ENCODE measurements at regions not wholly inside any gene's neighbourhood (a gene's known extent, or its start where the extent isn't known, plus 50 kb on each side); places are given as distances from the start of the nearest gene placed in this dataset.

DNA sequence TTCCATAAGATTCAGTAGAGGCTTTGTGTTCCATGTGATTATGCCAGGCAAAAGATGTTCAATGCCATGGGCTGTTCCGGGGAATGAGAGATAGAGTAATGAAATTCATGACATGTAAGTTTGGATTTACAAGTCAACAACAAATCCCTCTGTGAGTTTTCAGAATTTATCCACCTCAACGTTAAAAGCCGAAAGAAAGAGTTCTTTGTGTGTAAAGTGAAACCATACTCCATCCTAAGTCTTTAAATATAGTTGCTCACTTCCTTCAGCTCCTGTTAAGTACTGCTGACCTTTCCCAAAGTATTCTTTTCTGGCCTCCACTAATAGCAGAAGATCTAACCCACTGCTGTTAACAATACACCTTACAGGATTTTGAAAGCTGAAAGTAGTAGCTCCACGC is 190.0 kb downstream of the TMX1 start:
- no peaks in the 10 kb centered on the region for H3K36me3 ChIP-seq (replicated peaks in 1 of 2; ENCODE audit: control insufficient read depth in 1 of 2, insufficient read depth in 2 of 2, low read length in 1 of 2)
- H3K27me3 ChIP-seq (ENCODE audit: insufficient read depth): no peaks in the 10 kb centered on the region
- H3K79me2 ChIP-seq (ENCODE audit: insufficient read depth): no peaks in the 10 kb centered on the region
- H3K4me1 ChIP-seq (ENCODE audit: control insufficient read depth in 1 of 2, insufficient read depth in 2 of 2, low read depth in 1 of 2, low read length in 1 of 2): peaks cover 4 to 16% of the 10 kb centered on the region in 2 experiments; a peak in 2 of 4 replicates
- H3K27ac ChIP-seq (ENCODE audit: low read depth in 2 of 2, low read length in 1 of 2): no peak overlapping the region
- TF ChIP-seq JUND (IDR thresholded peaks at IDR 0.05) (no peak), NRF1 (IDR thresholded peaks at IDR 0.05; ENCODE audit: low read depth, low read length) (no peak), RXRA (IDR thresholded peaks at IDR 0.05; ENCODE audit: borderline replicate concordance, low read depth) (no peak), EZH2phosphoT487 (IDR thresholded peaks at IDR 0.05; ENCODE audit: borderline replicate concordance, low read depth) (no peak), MXI1 (IDR thresholded peaks at IDR 0.05; ENCODE audit: low read depth, low read length) (no peak), FOXJ3 (CRISPR knock-in tag; IDR thresholded peaks at IDR 0.05) (no peak)
- TF ChIP-seq, protein P1, sequence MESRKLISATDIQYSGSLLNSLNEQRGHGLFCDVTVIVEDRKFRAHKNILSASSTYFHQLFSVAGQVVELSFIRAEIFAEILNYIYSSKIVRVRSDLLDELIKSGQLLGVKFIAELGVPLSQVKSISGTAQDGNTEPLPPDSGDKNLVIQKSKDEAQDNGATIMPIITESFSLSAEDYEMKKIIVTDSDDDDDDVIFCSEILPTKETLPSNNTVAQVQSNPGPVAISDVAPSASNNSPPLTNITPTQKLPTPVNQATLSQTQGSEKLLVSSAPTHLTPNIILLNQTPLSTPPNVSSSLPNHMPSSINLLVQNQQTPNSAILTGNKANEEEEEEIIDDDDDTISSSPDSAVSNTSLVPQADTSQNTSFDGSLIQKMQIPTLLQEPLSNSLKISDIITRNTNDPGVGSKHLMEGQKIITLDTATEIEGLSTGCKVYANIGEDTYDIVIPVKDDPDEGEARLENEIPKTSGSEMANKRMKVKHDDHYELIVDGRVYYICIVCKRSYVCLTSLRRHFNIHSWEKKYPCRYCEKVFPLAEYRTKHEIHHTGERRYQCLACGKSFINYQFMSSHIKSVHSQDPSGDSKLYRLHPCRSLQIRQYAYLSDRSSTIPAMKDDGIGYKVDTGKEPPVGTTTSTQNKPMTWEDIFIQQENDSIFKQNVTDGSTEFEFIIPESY (IDR thresholded peaks at IDR 0.05; ENCODE audit: borderline replicate concordance, low read depth): no peak
- TF ChIP-seq, protein P2, sequence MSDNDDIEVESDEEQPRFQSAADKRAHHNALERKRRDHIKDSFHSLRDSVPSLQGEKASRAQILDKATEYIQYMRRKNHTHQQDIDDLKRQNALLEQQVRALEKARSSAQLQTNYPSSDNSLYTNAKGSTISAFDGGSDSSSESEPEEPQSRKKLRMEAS (IDR thresholded peaks at IDR 0.05; ENCODE audit: low read depth): no peak
- TF ChIP-seq, protein P3, sequence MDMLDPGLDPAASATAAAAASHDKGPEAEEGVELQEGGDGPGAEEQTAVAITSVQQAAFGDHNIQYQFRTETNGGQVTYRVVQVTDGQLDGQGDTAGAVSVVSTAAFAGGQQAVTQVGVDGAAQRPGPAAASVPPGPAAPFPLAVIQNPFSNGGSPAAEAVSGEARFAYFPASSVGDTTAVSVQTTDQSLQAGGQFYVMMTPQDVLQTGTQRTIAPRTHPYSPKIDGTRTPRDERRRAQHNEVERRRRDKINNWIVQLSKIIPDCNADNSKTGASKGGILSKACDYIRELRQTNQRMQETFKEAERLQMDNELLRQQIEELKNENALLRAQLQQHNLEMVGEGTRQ (IDR thresholded peaks at IDR 0.05; ENCODE audit: borderline replicate concordance, low read depth, low read length): no peak
- H3K9ac ChIP-seq: no peak overlapping the region
- no peaks in the 10 kb centered on the region for H3K9me3 ChIP-seq
- DNase-seq: no peak
- 93% methylated on average over 4 of the region's 4 CpGs for WGBS (ENCODE audit: low lambda C conversion rate)
- H2AFZ ChIP-seq (ENCODE audit: low read depth): 0 out of 2 replicates have a peak overlapping the region, but pooled peaks have one; percentile 53
- POLR2A ChIA-PET: no interaction called here
- H3K4me3 ChIP-seq (ENCODE audit: low read depth in 2 of 2, low read length in 1 of 2): no peak overlapping the region
- H3K4me2 ChIP-seq: no peak overlapping the region
- CTCF ChIA-PET: no interaction called here
- H3K9me2 ChIP-seq: no peaks in the 10 kb centered on the region
- H4K20me1 ChIP-seq (ENCODE audit: insufficient read depth): no peaks in the 10 kb centered on the region
- peaks cover 3% of the 10 kb centered on the region for H3F3A ChIP-seq (replicated peaks; ENCODE audit: insufficient read depth)

DNA sequence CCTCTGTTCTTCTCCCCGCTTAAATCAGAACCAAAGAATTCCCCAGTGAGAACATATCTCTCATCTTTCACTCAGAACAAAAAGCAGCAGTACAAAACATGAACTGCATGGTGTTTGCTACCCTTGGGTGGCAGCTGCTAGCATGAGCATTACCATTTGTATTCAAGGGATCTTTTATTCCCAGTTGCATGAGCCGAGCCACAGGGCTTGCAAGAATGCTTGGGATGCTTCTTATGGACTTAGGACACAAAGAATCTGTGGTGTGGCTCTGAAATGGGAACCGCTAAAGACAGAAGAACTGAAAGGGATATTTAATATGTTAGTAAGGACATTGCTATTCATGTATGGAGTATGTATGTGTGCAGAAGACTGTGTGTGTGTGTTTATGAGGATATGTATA is 190.6 kb downstream of the TMX1 start:
- peaks cover 4 to 16% of the 10 kb centered on the region in 2 experiments; a peak in 2 of 4 replicates for H3K4me1 ChIP-seq (ENCODE audit: control insufficient read depth in 1 of 2, insufficient read depth in 2 of 2, low read depth in 1 of 2, low read length in 1 of 2)
- H3K27ac ChIP-seq (ENCODE audit: low read depth in 2 of 2, low read length in 1 of 2): no peak overlapping the region
- H3K79me2 ChIP-seq (ENCODE audit: insufficient read depth): no peaks in the 10 kb centered on the region
- H3K9ac ChIP-seq: no peak overlapping the region
- no peak overlapping the region for H3K4me2 ChIP-seq
- ChIA-PET POLR2A (no interaction called here), CTCF (no interaction called here)
- no peaks in the 10 kb centered on the region for H3K9me3 ChIP-seq
- no peaks in the 10 kb centered on the region for H3K36me3 ChIP-seq (replicated peaks in 1 of 2; ENCODE audit: control insufficient read depth in 1 of 2, insufficient read depth in 2 of 2, low read length in 1 of 2)
- no peak for DNase-seq
- no peaks in the 10 kb centered on the region for H4K20me1 ChIP-seq (ENCODE audit: insufficient read depth)
- H2AFZ ChIP-seq (ENCODE audit: low read depth): no peak overlapping the region
- H3K4me3 ChIP-seq (ENCODE audit: low read depth in 2 of 2, low read length in 1 of 2): no peak overlapping the region
- no peaks in the 10 kb centered on the region for H3K9me2 ChIP-seq
- WGBS (ENCODE audit: low lambda C conversion rate): 87% methylated on average over 3 of the region's 3 CpGs
- H3K27me3 ChIP-seq (ENCODE audit: insufficient read depth): no peaks in the 10 kb centered on the region
- peaks cover 3% of the 10 kb centered on the region for H3F3A ChIP-seq (replicated peaks; ENCODE audit: insufficient read depth)
- TF ChIP-seq JUND (IDR thresholded peaks at IDR 0.05): no peak
- TF ChIP-seq, protein P4, sequence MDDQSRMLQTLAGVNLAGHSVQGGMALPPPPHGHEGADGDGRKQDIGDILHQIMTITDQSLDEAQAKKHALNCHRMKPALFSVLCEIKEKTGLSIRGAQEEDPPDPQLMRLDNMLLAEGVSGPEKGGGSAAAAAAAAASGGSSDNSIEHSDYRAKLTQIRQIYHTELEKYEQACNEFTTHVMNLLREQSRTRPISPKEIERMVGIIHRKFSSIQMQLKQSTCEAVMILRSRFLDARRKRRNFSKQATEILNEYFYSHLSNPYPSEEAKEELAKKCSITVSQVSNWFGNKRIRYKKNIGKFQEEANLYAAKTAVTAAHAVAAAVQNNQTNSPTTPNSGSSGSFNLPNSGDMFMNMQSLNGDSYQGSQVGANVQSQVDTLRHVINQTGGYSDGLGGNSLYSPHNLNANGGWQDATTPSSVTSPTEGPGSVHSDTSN (IDR thresholded peaks at IDR 0.05): no peak
- TF ChIP-seq RCOR1 (IDR thresholded peaks at IDR 0.05; ENCODE audit: low read length): no peak
- TF ChIP-seq, protein P2 (IDR thresholded peaks at IDR 0.05; ENCODE audit: low read depth): no peak
- TF ChIP-seq EP300 (IDR thresholded peaks at IDR 0.05; ENCODE audit: borderline replicate concordance in 1 of 2, low read depth in 1 of 2, low read length in 1 of 2): no peak
- no peak for TF ChIP-seq TEAD4 (IDR thresholded peaks at IDR 0.05; ENCODE audit: borderline replicate concordance, insufficient read depth)
- TF ChIP-seq, protein P1 (IDR thresholded peaks at IDR 0.05; ENCODE audit: borderline replicate concordance, low read depth): no peak
- no peak for TF ChIP-seq POLR2AphosphoS5 (IDR thresholded peaks at IDR 0.05; ENCODE audit: low read depth, low read length)
- no peak for TF ChIP-seq TCF12 (IDR thresholded peaks at IDR 0.05)
- no peak for TF ChIP-seq FOXM1 (IDR thresholded peaks at IDR 0.05; ENCODE audit: low read depth)
- no peak for TF ChIP-seq MEF2A (IDR thresholded peaks at IDR 0.05; ENCODE audit: borderline replicate concordance, low read depth)
- no peak for TF ChIP-seq NFIC (IDR thresholded peaks at IDR 0.05; ENCODE audit: borderline replicate concordance)
- no peak for TF ChIP-seq EZH2phosphoT487 (IDR thresholded peaks at IDR 0.05; ENCODE audit: borderline replicate concordance, low read depth)
- no peak for TF ChIP-seq MXI1 (IDR thresholded peaks at IDR 0.05; ENCODE audit: low read depth, low read length)

All from SK-N-SH (cell line).